Endodermal cell (in vitro differentiated cells): ENCODE measurements at regions not wholly inside any gene's neighbourhood (a gene's known extent, or its start where the extent isn't known, plus 50 kb on each side); places are given as distances from the start of the nearest gene placed in this dataset.

Source experiments
- DNase-seq: peaks from one replicate; pipeline ENCODE4 v3.0.0-alpha.2; 2017
- H3K27ac ChIP-seq: 2 replicates; pipeline ENCODE4 v1.5.1; 2013; ENCODE audit warnings: mild to moderate bottlenecking, low read depth, low read length, moderate library complexity
- H3K27me3 ChIP-seq: 2 replicates; pipeline ENCODE4 v1.6.1; 2013; ENCODE audit warnings: mild to moderate bottlenecking, low read length, moderate library complexity; ENCODE audit not compliant: insufficient read depth, control insufficient read depth, poor library complexity, severe bottlenecking
- H3K36me3 ChIP-seq: 2 replicates; pipeline ENCODE4 v1.7.0; 2013; ENCODE audit warnings: mild to moderate bottlenecking, low read length, moderate library complexity; ENCODE audit not compliant: control insufficient read depth, insufficient read depth
- H3K4me1 ChIP-seq: one replicate; pipeline ENCODE4 v1.7.0; 2013; ENCODE audit warnings: low read length; ENCODE audit not compliant: control insufficient read depth, insufficient read depth
- H3K4me3 ChIP-seq: 2 replicates; pipeline ENCODE4 v1.5.1; 2013; ENCODE audit warnings: mild to moderate bottlenecking, low read length, moderate library complexity
- H3K9ac ChIP-seq: 2 replicates; pipeline ENCODE4 v1.6.1; 2013; ENCODE audit warnings: mild to moderate bottlenecking, low read length, moderate library complexity; ENCODE audit not compliant: poor library complexity, severe bottlenecking; ENCODE audit errors: extremely low read depth
- H3K9me3 ChIP-seq: 2 replicates; pipeline ENCODE4 v1.6.1; 2013; ENCODE audit warnings: mild to moderate bottlenecking, low read length, moderate library complexity; ENCODE audit not compliant: control insufficient read depth
- H3K27ac Mint-ChIP-seq: 2 replicates; pipeline ENCODE4 v1.8.0; 2020; ENCODE audit warnings: mixed read lengths
- H3K27me3 Mint-ChIP-seq: 2 replicates; pipeline ENCODE4 v1.8.0; 2021; ENCODE audit warnings: mild to moderate bottlenecking, mixed read lengths; ENCODE audit not compliant: insufficient read depth
- H3K36me3 Mint-ChIP-seq: 2 replicates; pipeline ENCODE4 v1.8.0; 2020; ENCODE audit warnings: low read depth, mixed read lengths
- H3K4me1 Mint-ChIP-seq: 2 replicates; pipeline ENCODE4 v1.8.0; 2020; ENCODE audit warnings: mixed read lengths
- H3K4me3 Mint-ChIP-seq: 2 replicates; pipeline ENCODE4 v1.8.0; 2020; ENCODE audit warnings: mild to moderate bottlenecking, moderate library complexity, mixed read lengths
- H3K9me3 Mint-ChIP-seq: 2 replicates; pipeline ENCODE4 v1.8.0; 2020; ENCODE audit warnings: mild to moderate bottlenecking, mixed read lengths
- WGBS, 2 experiments: methylation state at CpG; one replicate each; pipeline versions ENCODE4 v1.1.5 to v1.1.7; 2013; ENCODE audit warnings: missing lambda C conversion rate in 2 of 2, mixed read lengths in 1 of 2; ENCODE audit not compliant: insufficient coverage in 1 of 2, insufficient read length in 1 of 2; 5-methylcytosine and 5-hydroxymethylcytosine counted together
- TF ChIP-seq, protein P1 (sequence below): fragments of 200-600 bp; sonication (generic); conservative IDR thresholded peaks from 2 replicates; pipeline ENCODE4 v1.5.0; 2021; ENCODE audit warnings: antibody characterized with exemption, mild to moderate bottlenecking

DNA sequence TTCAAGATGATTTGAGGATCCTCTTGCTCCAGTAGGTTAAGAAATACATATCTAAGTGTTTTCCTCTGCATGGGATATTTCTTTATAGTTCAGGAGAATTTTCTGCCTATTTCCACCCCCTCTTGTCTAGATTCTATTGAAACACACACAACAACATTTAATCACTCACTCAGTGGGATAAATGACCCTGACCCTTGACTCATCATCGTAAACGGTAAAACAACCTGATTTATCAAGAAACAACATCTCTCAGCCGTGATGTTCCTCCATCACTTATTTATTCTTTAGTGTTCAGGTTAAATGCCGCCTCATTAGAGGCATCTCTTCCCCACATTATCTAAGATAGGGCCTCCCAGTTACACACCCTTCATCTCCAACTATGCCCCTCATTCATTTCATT is 208.7 kb upstream of the FMN2 start:
- H3K4me1 ChIP-seq, result no peaks in the 10 kb centered on the region
- H3K27ac ChIP-seq, result no peak overlapping the region
- Mint-ChIP-seq H3K4me1 (no peaks in the 10 kb centered on the region), H3K9me3 (peaks cover 2% of the 10 kb centered on the region), H3K27me3 (no peaks in the 10 kb centered on the region), H3K27ac (no peak overlapping the region), H3K36me3 (no peaks in the 10 kb centered on the region), H3K4me3 (no peak overlapping the region)
- H3K9ac ChIP-seq, result no peak overlapping the region
- DNase-seq, result no peak
- WGBS, 2 experiments, result 94 to 96% methylated on average over 4 of the region's 4 CpGs
- no peak overlapping the region for H3K4me3 ChIP-seq
- H3K36me3 ChIP-seq, result no peaks in the 10 kb centered on the region
- TF ChIP-seq, protein P1, sequence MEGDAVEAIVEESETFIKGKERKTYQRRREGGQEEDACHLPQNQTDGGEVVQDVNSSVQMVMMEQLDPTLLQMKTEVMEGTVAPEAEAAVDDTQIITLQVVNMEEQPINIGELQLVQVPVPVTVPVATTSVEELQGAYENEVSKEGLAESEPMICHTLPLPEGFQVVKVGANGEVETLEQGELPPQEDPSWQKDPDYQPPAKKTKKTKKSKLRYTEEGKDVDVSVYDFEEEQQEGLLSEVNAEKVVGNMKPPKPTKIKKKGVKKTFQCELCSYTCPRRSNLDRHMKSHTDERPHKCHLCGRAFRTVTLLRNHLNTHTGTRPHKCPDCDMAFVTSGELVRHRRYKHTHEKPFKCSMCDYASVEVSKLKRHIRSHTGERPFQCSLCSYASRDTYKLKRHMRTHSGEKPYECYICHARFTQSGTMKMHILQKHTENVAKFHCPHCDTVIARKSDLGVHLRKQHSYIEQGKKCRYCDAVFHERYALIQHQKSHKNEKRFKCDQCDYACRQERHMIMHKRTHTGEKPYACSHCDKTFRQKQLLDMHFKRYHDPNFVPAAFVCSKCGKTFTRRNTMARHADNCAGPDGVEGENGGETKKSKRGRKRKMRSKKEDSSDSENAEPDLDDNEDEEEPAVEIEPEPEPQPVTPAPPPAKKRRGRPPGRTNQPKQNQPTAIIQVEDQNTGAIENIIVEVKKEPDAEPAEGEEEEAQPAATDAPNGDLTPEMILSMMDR, result no peak
- H3K9me3 ChIP-seq, result no peaks in the 10 kb centered on the region
- H3K27me3 ChIP-seq, result no peaks in the 10 kb centered on the region

DNA sequence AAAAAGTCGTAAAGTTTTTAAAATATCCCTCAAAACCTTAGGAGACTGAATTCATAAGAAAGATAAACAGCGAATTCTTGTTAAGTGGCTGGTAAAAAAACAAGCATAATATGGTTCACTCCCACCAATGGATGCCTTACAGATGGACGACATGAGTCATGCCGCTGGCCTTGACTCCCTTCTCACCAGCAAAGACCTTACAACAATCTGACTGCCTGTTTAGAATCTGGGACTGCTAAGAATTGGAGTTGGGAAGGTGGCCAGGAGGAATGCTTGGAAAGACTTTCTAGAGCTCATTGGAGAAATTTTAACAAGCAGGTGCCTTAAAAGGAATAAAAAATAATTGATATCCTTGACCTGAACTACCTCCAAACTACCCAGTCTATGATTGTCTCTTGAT is 206.9 kb upstream of the FMN2 start:
- TF ChIP-seq, protein P1, result no peak
- no peaks in the 10 kb centered on the region for H3K4me1 Mint-ChIP-seq
- H3K27me3 Mint-ChIP-seq, result no peaks in the 10 kb centered on the region
- Histone ChIP-seq H3K4me3 (no peak overlapping the region), H3K9me3 (no peaks in the 10 kb centered on the region), H3K36me3 (no peaks in the 10 kb centered on the region), H3K27me3 (no peaks in the 10 kb centered on the region), H3K9ac (no peak overlapping the region), H3K27ac (no peak overlapping the region), H3K4me1 (no peaks in the 10 kb centered on the region)
- no peak overlapping the region for H3K27ac Mint-ChIP-seq
- peak; percentile 18 for DNase-seq
- peaks cover 2% of the 10 kb centered on the region for H3K9me3 Mint-ChIP-seq
- no peaks in the 10 kb centered on the region for H3K36me3 Mint-ChIP-seq
- no peak overlapping the region for H3K4me3 Mint-ChIP-seq
- 90 to 97% methylated on average over 2 to 4 of the region's 4 CpGs for WGBS, 2 experiments

DNA sequence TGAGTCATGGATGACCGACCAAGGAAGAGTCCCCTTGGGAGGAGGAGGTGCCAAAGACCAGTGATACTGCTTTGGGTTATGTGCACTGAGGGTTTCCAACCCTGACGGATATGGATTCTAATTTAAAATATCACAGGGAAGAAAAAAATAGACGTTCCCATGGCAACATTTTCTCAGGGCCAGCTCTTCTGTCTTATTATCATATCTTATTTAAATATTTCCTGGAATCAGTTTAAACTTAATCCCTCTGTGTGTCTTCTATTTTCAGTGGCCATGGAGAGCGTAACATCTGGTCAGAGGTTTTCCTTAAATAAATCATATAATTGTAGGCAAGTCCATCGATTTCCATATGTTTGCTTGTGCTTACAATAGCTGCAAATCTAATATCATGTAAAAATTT is 205.4 kb upstream of the FMN2 start:
- Histone ChIP-seq H3K27ac (no peak overlapping the region), H3K36me3 (no peaks in the 10 kb centered on the region), H3K4me3 (no peak overlapping the region), H3K4me1 (no peaks in the 10 kb centered on the region), H3K27me3 (no peaks in the 10 kb centered on the region), H3K9me3 (no peaks in the 10 kb centered on the region), H3K9ac (no peak overlapping the region)
- 87 to 89% methylated on average over 3 to 5 of the region's 5 CpGs for WGBS, 2 experiments
- H3K27ac Mint-ChIP-seq, result no peak overlapping the region
- TF ChIP-seq, protein P1, result no peak
- H3K4me3 Mint-ChIP-seq, result no peak overlapping the region
- peak; percentile 15 for DNase-seq
- H3K27me3 Mint-ChIP-seq, result no peaks in the 10 kb centered on the region
- H3K36me3 Mint-ChIP-seq, result no peaks in the 10 kb centered on the region
- H3K4me1 Mint-ChIP-seq, result no peaks in the 10 kb centered on the region
- peaks cover under 1% of the 10 kb centered on the region for H3K9me3 Mint-ChIP-seq
